ENCODE measurements at regions not wholly inside any gene's neighbourhood (a gene's known extent, or its start where the extent isn't known, plus 50 kb on each side); places are given as distances from the start of the nearest gene placed in this dataset.

- H3K27ac ChIP-seq: no peak overlapping the region
- no peaks in the 10 kb centered on the region for H3K4me1 ChIP-seq
- H3K9me3 ChIP-seq: no peaks in the 10 kb centered on the region
- no peak for TF ChIP-seq CTCF (IDR thresholded peaks at IDR 0.05)
- no peak for TF ChIP-seq POLR2A (IDR thresholded peaks at IDR 0.05)
- no peaks in the 10 kb centered on the region for H3K36me3 ChIP-seq
- intact Hi-C loops (cut with DNase I; ENCODE audit: low total_unique reads): no loop called here
- H3K4me3 ChIP-seq: no peak overlapping the region
- H3K27me3 ChIP-seq: no peaks in the 10 kb centered on the region
- no peak for DNase-seq
Observed at GRCh38 chr16:60027351-60027750, 1293.2 kb upstream of the GOT2 start.

GRCh38 chr16:60013076-60013475 lies 1279.0 kb upstream of the GOT2 start:
- H3K27ac ChIP-seq: no peak overlapping the region
- no peak overlapping the region for H3K4me3 ChIP-seq
- intact Hi-C loops (cut with DNase I; ENCODE audit: low total_unique reads): no loop called here
- no peak for TF ChIP-seq POLR2A (IDR thresholded peaks at IDR 0.05)
- TF ChIP-seq CTCF (IDR thresholded peaks at IDR 0.05): no peak
- H3K27me3 ChIP-seq: no peaks in the 10 kb centered on the region
- no peaks in the 10 kb centered on the region for H3K36me3 ChIP-seq
- no peak for DNase-seq
- no peaks in the 10 kb centered on the region for H3K4me1 ChIP-seq
- H3K9me3 ChIP-seq: no peaks in the 10 kb centered on the region

DNA sequence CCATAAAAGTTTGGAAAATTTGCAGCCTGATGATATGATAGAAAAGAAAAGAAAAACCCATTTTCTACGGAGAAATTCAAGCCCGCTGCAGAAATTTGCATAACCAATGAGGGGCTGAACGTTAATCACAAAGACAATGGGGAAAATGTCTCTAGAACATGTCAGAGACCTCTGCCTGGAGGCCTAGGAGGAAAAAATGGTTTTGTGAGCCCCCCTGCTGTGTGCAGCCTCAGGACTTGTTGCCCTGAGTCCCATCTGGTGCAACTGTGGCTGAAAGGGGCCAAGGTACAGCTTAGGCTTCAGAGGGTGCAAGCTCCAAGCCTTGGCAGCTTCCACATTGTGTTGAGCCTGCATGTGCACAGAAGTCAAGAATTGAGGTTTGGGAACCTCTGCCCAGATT lies 1267.4 kb upstream of the GOT2 start:
- H3K9me3 ChIP-seq: no peaks in the 10 kb centered on the region
- H3K36me3 ChIP-seq: no peaks in the 10 kb centered on the region
- DNase-seq: no peak
- H3K27ac ChIP-seq: no peak overlapping the region
- no peaks in the 10 kb centered on the region for H3K27me3 ChIP-seq
- H3K4me1 ChIP-seq: no peaks in the 10 kb centered on the region
- H3K4me3 ChIP-seq: no peak overlapping the region
- intact Hi-C loops (cut with DNase I; ENCODE audit: low total_unique reads): no loop called here
- TF ChIP-seq POLR2A (IDR thresholded peaks at IDR 0.05) (no peak), CTCF (IDR thresholded peaks at IDR 0.05) (no peak)

- Histone ChIP-seq H3K4me3 (no peak overlapping the region), H3K4me1 (no peaks in the 10 kb centered on the region), H3K9me3 (no peaks in the 10 kb centered on the region), H3K36me3 (no peaks in the 10 kb centered on the region), H3K27ac (no peak overlapping the region), H3K27me3 (no peaks in the 10 kb centered on the region)
- no peak for DNase-seq
- intact Hi-C loops (cut with DNase I; ENCODE audit: low total_unique reads): no loop called here
- no peak for TF ChIP-seq CTCF (IDR thresholded peaks at IDR 0.05)
- TF ChIP-seq POLR2A (IDR thresholded peaks at IDR 0.05): no peak
Observed at GRCh38 chr16:59997706-59998105, 1263.6 kb upstream of the GOT2 start.

- H3K9me3 ChIP-seq: no peaks in the 10 kb centered on the region
- no peak overlapping the region for H3K4me3 ChIP-seq
- no peaks in the 10 kb centered on the region for H3K36me3 ChIP-seq
- TF ChIP-seq POLR2A (IDR thresholded peaks at IDR 0.05): no peak
- TF ChIP-seq CTCF (IDR thresholded peaks at IDR 0.05): no peak
- H3K27me3 ChIP-seq: no peaks in the 10 kb centered on the region
- intact Hi-C loops (cut with DNase I; ENCODE audit: low total_unique reads): no loop called here
- no peak overlapping the region for H3K27ac ChIP-seq
- H3K4me1 ChIP-seq: no peaks in the 10 kb centered on the region
- no peak for DNase-seq
Observed at GRCh38 chr16:59993101-59993500, 1259.0 kb upstream of the GOT2 start.

Data from uterus (tissue), 3 donors.